Right lobe of liver (tissue), 6 donors: ENCODE measurements at regions not wholly inside any gene's neighbourhood (a gene's known extent, or its start where the extent isn't known, plus 50 kb on each side); places are given as distances from the start of the nearest gene placed in this dataset.
"Not testable (repeated sequence)": the region's sequence is repeated elsewhere in the genome, so short reads cannot be mapped to it uniquely, and the experiment has no call there.

ENCODE experiments used
- ATAC-seq, 4 donors: fragments of 200-7000 bp; cut with Tn5 transposase; one replicate each; pipeline ENCODE4 v1.9.1; 2020; ENCODE audit warnings: mild to moderate bottlenecking in 4 of 4, moderate library complexity in 4 of 4
- DNase-seq, 3 donors: peaks; one replicate each; pipeline ENCODE4 v3.0.0-alpha.2; 2020
- H3K27ac ChIP-seq, 3 donors: fragments of 200-600 bp; one replicate each; pipeline ENCODE4 v1.8.0; 2022
- H3K27me3 ChIP-seq, 2 donors: fragments of 200-600 bp; one replicate each; pipeline ENCODE4 v1.8.0; 2022
- H3K36me3 ChIP-seq, 4 donors: fragments of 200-600 bp; sonication (generic) in 1 of 4; one replicate each; pipeline versions ENCODE4 v1.5.1 to v1.8.0; 2017 to 2022; ENCODE audit warnings: control low read depth in 1 of 4
- H3K4me1 ChIP-seq, 4 donors: fragments of 200-600 bp; sonication (generic) in 1 of 4; one replicate each; pipeline versions ENCODE4 v1.5.1 to v1.8.0; 2017 to 2022; ENCODE audit warnings: control low read depth in 1 of 4
- H3K4me3 ChIP-seq, 3 donors: fragments of 200-600 bp; one replicate each; pipeline ENCODE4 v1.8.0; 2022
- H3K9me3 ChIP-seq, 4 donors: fragments of 200-600 bp; sonication (generic) in 1 of 4; one replicate each; pipeline versions ENCODE4 v1.5.1 to v1.8.0; 2017 to 2022; ENCODE audit warnings: control low read depth in 1 of 4
- POLR2A ChIP-seq: fragments of 450-650 bp; IDR thresholded peaks from one replicate; pipeline ENCODE4 v1.6.1; 2017; ENCODE audit warnings: antibody characterized with exemption, mild to moderate bottlenecking
- WGBS: methylation state at CpG from one replicate; pipeline ENCODE4 v1.1.6; 2018; ENCODE audit warnings: low coverage, low lambda C conversion rate; ENCODE audit not compliant: insufficient coverage; ENCODE audit errors: missing lambda C conversion rate; 5-methylcytosine and 5-hydroxymethylcytosine counted together
- intact Hi-C, 2 donors: fragments of 100-400 bp; cut with DNase I; formaldehyde crosslinking; loops; one replicate each; pipeline versions ENCODE4 v1.11.2 to v1.14.1; 2022
- TF ChIP-seq, protein P1 (sequence below), 4 donors: fragments of 200-600 bp in 3 of 4; fragments of 450-650 bp in 1 of 4; IDR thresholded peaks; one replicate each; pipeline versions ENCODE4 v1.5.1 to v1.8.0; 2016 to 2022; ENCODE audit warnings: antibody characterized with exemption in 4 of 4, mild to moderate bottlenecking in 2 of 4
- donor health status: DM: no; HTN: yes; CAD: no.
- donor health status: DM: no; HTN: no; CAD: no.
- donor health status: DM: no; HTN: no; CAD: no.
- donor health status: DM: no; HTN: yes; CAD: no.
- donor health status: DM: no; HTN: yes; CAD: no.

DNA sequence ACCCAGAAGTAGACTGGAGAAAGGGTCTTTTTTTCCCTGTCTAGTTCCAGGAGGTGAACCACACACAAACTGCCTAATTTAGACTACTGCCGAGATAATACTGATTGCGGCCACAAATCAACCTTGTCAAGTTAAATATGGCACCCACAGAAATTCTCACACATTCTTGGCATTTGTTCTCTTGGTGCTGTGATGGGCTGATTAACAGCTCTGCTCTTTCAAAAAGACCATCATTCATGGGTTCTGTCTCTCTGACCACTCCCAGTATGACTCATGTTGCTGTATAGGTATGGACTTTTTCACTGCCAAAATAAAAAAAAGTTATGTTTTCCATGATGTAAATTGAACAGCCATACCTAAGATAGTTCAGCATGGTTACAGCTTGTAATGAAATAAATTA lies 1003.5 kb upstream of the LCORL start:
- Histone ChIP-seq H3K27me3 (no peaks in the 10 kb centered on the region), H3K4me1 (no peaks in the 10 kb centered on the region), H3K36me3 (no peaks in the 10 kb centered on the region), H3K4me3 (no peak overlapping the region), H3K27ac (no peak overlapping the region), H3K9me3 (no peaks in the 10 kb centered on the region)
- WGBS = 68% methylated on average over 2 of the region's 2 CpGs
- intact Hi-C loops = no loop called here
- ATAC-seq (no peak), DNase-seq (no peak)
- TF ChIP-seq, protein P1, sequence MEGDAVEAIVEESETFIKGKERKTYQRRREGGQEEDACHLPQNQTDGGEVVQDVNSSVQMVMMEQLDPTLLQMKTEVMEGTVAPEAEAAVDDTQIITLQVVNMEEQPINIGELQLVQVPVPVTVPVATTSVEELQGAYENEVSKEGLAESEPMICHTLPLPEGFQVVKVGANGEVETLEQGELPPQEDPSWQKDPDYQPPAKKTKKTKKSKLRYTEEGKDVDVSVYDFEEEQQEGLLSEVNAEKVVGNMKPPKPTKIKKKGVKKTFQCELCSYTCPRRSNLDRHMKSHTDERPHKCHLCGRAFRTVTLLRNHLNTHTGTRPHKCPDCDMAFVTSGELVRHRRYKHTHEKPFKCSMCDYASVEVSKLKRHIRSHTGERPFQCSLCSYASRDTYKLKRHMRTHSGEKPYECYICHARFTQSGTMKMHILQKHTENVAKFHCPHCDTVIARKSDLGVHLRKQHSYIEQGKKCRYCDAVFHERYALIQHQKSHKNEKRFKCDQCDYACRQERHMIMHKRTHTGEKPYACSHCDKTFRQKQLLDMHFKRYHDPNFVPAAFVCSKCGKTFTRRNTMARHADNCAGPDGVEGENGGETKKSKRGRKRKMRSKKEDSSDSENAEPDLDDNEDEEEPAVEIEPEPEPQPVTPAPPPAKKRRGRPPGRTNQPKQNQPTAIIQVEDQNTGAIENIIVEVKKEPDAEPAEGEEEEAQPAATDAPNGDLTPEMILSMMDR (IDR thresholded peaks at IDR 0.05) = no peak
- no peak for TF ChIP-seq POLR2A

DNA sequence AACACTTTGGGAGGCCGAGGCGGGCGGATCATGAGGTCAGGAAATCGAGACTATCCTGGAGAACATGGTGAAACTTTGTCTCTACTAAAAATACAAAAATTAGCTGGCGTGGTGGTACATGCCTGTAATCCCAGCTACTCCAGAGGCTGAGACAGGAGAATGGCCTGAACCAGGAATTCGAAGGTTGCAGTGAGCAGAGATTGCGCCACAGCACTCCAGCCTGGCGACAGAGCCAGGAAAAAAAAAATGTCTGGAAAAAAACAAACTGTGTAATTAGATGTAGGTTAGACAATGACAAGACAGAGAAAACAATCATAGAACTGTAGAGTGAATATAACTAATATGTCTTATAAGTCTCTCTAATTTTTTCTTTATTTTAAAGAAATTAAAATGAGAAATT lies 1002.5 kb upstream of the LCORL start:
- no peaks in the 10 kb centered on the region for H3K4me1 ChIP-seq
- H3K27ac ChIP-seq = no peak overlapping the region
- no peak for ATAC-seq
- no peak for DNase-seq
- no peak overlapping the region for H3K4me3 ChIP-seq
- no peaks in the 10 kb centered on the region for H3K9me3 ChIP-seq
- intact Hi-C loops = no loop called here
- 55% methylated on average over 8 of the region's 8 CpGs for WGBS
- H3K27me3 ChIP-seq = no peaks in the 10 kb centered on the region
- TF ChIP-seq, protein P1 (IDR thresholded peaks at IDR 0.05) = no peak
- TF ChIP-seq POLR2A = no peak
- H3K36me3 ChIP-seq = no peaks in the 10 kb centered on the region

DNA sequence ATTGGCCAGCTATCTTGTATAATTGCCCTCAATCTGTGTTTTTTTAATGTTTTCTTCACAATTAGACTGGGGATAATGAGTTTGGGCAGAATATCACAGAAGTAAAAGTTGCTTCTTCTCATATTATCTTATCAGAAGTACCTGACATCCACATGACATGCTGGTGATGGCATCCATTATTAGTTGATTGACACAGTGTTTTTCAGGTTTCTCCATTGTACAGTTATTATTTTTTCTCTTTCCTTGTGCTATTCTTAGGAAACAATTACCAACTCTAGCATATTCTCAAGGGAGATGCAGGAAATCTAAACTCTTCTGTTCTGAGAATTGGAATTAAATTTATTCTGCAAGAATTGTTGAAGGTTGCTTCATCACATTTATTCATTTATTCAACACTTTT lies 1000.1 kb upstream of the LCORL start:
- TF ChIP-seq, protein P1 (IDR thresholded peaks at IDR 0.05) = no peak
- TF ChIP-seq POLR2A = no peak
- DNase-seq (no peak), ATAC-seq (no peak)
- no peak overlapping the region for H3K4me3 ChIP-seq
- intact Hi-C loops = no loop called here
- H3K27me3 ChIP-seq = no peaks in the 10 kb centered on the region
- no peaks in the 10 kb centered on the region for H3K9me3 ChIP-seq
- no peaks in the 10 kb centered on the region for H3K4me1 ChIP-seq
- no peaks in the 10 kb centered on the region for H3K36me3 ChIP-seq
- H3K27ac ChIP-seq = no peak overlapping the region

DNA sequence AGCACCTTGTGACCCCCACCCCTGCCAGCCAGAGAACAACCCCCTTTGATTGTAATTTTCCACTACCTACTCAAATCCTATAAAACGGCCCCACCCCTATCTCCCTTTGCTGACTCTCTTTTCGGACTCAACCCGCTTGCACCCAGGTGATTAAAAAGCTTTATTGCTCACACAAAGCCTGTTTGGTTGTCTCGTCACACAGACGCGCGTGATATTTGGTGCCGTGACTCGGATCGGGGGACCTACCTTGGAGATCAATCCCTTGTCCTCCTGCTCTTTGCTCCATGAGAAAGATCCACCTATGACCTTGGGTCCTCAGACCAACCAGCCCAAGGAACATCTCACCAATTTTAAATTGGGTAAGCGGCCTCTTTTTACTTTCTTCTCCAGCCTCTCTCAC lies 995.0 kb upstream of the LCORL start:
- intact Hi-C loops, H3K4me3 ChIP-seq, H3K36me3 ChIP-seq, H3K4me1 ChIP-seq, DNase-seq, H3K9me3 ChIP-seq, H3K27me3 ChIP-seq, H3K27ac ChIP-seq, ATAC-seq: not testable (repeated sequence)
- WGBS = 77% methylated on average over 4 of the region's 11 CpGs

DNA sequence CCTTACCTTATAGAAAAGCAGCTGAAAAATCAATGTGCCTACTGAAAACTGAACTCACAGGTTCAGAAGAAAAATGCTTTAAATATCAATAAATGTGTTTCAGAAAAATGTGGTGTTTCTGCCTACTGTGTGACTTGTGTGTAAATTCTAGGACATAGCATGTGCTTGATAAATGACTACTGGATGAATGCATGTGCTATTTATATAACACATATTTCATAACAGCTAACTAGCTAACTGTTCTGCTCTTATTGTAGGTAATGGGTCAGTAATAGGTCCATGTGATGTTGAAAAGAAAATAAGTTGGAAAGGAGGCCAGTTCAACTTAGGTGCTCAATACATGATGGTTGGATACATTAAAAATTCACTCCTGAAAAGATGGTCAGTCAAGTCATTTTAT lies 993.0 kb upstream of the LCORL start:
- intact Hi-C loops = no loop called here
- Histone ChIP-seq H3K27ac (no peak overlapping the region), H3K36me3 (no peaks in the 10 kb centered on the region), H3K9me3 (no peaks in the 10 kb centered on the region), H3K27me3 (no peaks in the 10 kb centered on the region), H3K4me1 (no peaks in the 10 kb centered on the region), H3K4me3 (no peak overlapping the region)
- TF ChIP-seq POLR2A = no peak
- TF ChIP-seq, protein P1 (IDR thresholded peaks at IDR 0.05) = no peak
- ATAC-seq (no peak), DNase-seq (no peak)
